ENCODE measurements at regions not wholly inside any gene's neighbourhood (a gene's known extent, or its start where the extent isn't known, plus 50 kb on each side); places are given as distances from the start of the nearest gene placed in this dataset.

- Mint-ChIP-seq H3K4me3 (no peak overlapping the region), H3K27me3 (no peaks in the 10 kb centered on the region), H3K27ac (no peak overlapping the region), H3K4me1 (no peaks in the 10 kb centered on the region), H3K9me3 (peaks cover 10% of the 10 kb centered on the region), H3K36me3 (ENCODE audit: low read depth) (no peaks in the 10 kb centered on the region)
- ChIA-PET POLR2A (no interaction called here), CTCF (no interaction called here)
- DNase-seq = no peak
Measured at GRCh38 chr5:19408149-19408548, 579.9 kb downstream of the CDH18 start.

- H3K36me3 Mint-ChIP-seq (ENCODE audit: low read depth) = no peaks in the 10 kb centered on the region
- H3K4me3 Mint-ChIP-seq = no peak overlapping the region
- H3K27me3 Mint-ChIP-seq = no peaks in the 10 kb centered on the region
- CTCF ChIA-PET = no interaction called here
- no peak for DNase-seq
- no peak overlapping the region for H3K27ac Mint-ChIP-seq
- no peaks in the 10 kb centered on the region for H3K4me1 Mint-ChIP-seq
- POLR2A ChIA-PET = no interaction called here
- peaks cover 11% of the 10 kb centered on the region for H3K9me3 Mint-ChIP-seq
Measured at GRCh38 chr5:19411936-19412335, 576.1 kb downstream of the CDH18 start.
